ENCODE measurements at regions not wholly inside any gene's neighbourhood (a gene's known extent, or its start where the extent isn't known, plus 50 kb on each side); places are given as distances from the start of the nearest gene placed in this dataset.

DNA sequence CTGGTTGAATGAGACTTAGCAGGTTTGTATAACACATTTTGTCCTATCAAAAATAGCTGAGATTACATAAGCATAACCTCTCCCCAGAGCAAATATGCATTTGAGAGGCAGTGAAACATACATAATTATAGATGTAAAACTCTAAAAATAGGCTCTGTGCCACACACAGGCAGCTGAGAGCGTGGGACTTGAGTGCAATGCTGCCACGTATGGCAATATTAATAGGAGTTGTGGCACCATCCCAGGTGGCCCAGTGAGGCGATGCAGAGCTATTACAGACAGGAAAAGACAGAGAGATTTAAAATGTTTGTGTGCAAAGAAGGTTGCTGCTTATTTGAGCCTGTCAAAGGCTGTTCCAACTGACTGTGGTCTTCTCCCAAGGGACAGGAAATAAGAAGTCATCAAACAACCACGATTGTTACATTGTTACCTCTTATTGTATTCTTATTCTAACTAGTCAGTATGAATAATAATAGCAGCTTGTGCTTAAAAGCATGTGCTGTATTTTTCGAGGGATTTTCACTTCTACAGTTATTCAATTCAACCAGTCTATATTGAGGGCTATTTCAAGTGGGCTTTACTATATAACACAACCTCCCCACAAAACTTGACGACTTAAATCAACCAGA lies 116.5 kb downstream of the SALL1 start:
- DNase-seq: peak; percentile 50

DNA sequence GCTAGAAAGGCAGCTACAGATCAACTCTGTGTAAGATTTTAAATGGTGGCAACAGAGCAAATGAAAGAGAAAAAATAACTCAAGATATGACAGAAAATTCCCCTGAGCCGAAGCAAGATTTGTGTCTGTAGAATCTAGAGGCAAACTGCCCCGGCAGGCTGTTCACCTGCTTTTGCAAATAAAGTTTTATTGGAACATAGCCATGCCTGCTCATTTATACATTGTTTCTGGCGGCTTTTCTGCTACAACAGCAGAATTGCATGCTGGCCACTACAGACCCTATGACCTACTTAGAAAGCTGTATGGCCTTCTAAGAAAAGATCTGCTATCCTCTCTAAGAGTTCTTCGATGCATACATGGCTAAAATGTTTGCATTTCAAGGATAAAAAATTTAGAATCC lies 119.5 kb downstream of the SALL1 start:
- DNase-seq: no peak

DNA sequence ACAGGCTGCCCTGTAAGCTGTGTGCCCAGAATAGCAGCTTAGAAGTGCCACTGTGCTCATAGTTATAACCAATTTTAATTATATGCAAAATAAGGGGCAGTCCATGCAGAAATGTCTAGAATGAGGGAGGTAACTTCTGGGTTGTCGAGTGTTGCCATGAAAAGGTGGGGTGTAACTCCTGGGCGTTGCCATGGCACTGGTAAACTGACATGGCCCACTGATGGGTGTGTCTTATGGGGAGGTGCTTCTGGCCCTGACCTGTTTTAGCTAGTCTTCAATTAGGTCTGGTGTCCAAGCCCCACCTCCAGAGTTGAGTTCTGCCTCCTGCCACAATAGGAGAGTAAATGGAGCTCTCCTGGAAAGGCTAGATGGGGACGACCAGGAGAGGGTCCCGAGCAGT lies 120.6 kb downstream of the SALL1 start:
- no peak for DNase-seq

DNA sequence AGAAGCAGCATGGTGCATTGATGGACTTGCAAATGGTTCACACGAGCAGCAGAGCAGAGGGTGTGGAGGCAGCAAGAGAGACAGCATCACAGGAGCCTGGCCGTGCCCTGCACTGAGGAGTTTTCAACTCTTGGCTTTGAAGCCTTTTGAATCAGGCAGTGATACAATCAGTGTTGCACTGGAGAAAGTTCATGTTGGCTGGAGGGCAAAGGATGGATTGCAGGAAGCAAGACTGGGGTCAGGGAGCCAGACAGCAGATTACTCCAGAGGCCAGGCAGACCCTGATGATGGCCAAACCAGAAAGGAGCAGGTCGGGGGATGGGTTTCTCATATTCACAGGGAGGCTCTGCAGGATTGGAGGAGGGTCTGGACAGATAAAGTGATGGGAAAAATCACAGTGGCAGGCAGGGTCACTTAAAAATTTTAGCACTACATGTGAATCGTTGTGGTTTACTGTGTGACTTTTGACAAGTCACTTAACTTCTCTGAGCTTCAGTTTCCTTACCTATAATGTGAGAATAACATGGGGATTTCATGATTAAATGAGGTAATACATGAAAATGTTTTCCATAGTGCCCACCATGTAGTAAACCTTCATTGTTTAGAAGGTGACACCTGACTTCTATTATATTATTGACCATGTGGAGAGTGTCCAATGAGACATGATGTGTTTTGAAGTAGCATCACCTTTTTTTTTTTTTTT lies 125.3 kb downstream of the SALL1 start:
- DNase-seq: no peak

DNA sequence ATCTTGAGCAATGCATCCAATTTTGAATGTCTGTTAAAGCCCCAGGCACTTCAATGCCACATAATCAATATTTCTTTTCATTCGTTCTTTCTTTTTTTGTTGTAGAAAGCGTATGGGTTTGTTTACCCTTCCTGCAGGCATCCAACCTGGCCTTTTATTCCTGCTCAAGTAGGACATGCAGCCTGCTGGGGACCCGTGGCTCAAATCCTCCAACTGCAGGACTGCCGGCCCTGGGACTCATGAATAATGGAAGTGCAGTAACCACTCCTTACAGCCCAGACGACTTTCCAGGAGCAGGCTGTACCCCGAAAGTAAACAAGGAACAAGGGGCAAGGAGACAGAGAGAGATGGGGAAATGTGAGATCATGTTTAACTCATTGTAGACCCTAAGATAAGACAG lies 126.4 kb downstream of the SALL1 start:
- no peak for DNase-seq

DNA sequence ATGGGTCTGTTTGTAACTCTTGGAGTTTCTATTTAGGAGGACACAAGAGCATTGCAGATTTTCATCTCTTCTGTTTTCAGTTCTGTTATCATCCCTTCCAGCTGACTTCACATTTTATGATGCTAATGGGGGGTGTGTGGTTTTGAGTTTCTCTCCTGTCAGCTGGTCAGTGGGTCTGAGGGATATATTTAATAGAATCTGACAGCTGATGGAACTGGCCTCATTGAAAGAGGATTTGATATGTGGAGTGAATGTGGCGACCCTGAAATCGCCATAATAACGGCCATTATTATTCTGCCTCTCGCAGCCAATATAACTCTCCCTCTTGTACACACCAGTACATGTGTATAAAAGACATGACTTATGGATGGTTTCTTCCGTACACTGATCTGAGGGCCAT lies 128.1 kb downstream of the SALL1 start:
- DNase-seq: no peak

DNA sequence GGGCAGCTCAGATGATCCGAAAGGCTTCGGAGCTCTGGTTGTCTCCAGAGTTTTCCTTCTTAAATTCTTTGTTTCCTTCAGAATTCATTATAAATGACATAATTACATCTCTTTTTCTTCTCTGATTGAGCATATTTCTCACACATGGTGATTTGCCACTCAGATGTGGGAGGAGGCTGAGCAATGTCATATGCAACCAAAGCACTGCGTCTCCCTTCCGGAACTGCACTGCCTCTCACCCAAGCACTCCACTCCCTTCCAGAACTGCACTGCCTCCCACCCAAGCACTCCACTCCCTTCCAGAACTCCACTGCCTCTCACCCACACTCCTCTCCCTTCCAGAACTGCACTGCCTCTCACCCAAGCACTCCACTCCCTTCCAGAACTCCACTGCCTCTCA lies 131.5 kb downstream of the SALL1 start:
- no peak for DNase-seq

DNA sequence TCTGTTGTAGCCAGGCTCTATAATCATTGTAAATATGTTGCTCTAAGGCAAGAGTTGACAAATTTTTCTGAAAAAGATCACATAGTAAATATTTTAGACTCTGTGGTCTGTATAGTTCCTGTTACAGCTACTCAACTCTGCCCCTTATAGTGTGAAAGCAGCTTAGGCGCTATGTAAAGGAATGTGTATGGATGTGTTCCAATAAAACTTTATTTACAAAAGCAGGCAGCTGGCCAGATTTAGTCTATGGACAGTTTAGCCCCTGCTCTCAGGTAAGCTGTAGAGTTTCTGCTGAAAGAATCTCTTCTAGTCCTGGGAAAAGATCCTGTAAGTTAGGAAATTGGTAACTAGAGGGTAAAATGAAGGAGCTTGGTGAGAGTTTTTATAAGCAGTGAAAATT lies 133.1 kb downstream of the SALL1 start:
- DNase-seq: no peak

DNA sequence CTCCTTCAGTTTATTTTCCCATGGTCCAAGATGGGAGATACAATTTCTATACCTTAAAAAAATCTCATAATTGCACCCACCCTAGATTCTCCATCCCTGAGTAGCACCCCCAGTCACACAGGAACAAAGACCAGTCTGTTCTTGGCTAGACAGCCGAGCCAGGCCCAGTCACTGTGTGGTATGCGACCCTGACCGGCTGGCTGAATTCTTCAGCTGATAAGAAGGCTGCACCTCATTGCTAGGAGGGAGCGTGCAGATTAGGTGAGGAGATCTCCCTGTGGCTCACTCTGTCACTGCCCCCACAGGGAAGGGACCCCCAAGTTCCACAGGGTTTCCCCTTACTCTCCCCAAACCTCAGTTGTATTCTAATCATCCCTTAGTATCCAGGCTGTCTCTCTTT lies 138.7 kb downstream of the SALL1 start:
- DNase-seq: no peak

DNA sequence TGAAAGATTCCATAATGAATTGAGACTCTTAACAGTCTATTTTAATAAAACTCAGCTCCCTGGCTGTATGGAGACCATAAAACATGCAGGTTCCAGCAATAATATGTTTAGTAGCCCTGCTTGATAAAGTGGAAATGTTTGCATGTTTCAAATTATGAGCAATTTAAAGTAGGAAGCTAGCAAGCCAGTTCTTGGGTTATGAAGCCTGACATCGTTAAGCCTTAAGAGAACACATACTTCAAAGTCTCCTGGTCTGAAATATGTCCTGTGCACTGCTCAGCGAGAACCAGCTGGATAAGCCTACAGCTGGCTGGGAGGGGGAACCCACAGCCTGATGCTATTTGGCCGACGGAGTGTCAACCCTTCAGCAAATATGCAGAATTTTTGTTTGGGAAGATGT lies 140.3 kb downstream of the SALL1 start:
- no peak for DNase-seq

DNA sequence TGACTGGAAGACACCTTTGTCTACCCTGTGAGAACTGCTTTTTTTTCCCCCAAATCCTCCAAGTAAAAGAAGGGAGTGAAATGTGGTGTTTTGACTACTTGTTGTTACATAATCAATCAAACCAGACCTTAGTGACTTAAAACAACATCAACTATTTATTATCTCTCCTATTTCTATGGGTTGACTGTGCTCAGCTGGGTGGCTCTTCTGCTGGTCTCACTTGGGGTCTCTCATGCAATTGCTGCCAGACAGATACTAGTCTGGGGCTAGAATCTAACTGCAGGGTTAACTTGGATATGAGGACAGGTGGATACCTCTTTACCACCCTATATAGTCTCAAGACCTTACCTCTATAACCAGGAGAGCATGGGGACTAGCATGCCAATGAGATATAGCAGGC lies 141.3 kb downstream of the SALL1 start:
- no peak for DNase-seq

DNA sequence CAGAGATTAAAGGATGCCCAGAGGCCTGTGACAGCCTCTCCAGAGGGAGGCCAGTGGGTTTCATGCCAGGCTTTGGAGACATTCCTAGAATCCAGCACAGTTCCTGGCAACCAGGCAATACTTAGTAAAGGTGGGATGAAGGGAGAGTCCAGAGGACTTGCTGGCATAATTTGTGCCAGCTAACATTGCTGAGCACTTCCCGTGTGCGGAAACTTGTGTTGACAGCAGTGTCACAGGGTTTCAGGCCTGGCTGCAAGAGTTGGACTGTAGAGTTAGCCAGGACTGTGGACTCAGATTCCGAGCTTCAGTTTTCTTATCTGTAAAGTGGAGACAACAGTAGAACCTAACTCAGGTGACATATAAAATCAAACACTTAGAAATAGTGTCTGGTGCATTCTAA lies 141.7 kb downstream of the SALL1 start:
- DNase-seq: no peak

DNA sequence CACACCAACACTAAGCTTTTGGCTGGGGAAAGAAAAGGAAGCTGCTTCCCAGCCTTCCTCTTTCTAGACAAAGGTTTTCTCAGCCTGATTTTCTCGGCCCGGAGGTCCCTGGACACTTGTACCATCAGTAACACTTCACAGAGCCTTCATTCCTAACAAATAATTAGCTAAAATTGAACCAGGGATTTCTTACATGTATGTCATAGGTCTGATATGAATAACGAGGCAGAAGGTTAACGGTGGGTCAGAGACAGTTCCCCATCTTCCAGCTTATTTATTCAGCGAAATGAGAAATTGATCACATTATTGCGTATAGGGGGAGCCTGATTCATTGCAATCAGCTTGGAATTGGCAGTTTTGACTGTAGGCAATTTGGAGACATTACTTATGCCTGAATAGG lies 142.5 kb downstream of the SALL1 start:
- DNase-seq: no peak

DNA sequence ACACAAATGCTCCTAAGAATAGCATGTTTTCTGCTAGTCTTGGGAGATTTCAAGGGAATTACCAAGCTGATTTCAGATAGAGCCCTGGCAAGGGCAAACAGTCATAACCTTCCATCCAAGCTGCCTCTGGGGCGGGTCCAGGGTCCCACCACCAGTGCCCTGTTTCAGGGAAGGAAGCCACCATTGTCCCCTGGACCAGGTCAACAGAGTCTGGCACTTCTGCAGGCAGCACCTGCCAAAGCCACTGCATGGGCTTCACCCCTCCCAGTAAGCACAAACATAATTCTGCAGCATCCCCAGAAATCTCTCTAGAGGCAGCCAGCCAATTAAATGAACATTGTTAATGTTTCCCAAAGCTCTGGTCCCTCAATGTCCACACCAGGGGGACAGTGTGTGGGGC lies 143.0 kb downstream of the SALL1 start:
- no peak for DNase-seq

DNA sequence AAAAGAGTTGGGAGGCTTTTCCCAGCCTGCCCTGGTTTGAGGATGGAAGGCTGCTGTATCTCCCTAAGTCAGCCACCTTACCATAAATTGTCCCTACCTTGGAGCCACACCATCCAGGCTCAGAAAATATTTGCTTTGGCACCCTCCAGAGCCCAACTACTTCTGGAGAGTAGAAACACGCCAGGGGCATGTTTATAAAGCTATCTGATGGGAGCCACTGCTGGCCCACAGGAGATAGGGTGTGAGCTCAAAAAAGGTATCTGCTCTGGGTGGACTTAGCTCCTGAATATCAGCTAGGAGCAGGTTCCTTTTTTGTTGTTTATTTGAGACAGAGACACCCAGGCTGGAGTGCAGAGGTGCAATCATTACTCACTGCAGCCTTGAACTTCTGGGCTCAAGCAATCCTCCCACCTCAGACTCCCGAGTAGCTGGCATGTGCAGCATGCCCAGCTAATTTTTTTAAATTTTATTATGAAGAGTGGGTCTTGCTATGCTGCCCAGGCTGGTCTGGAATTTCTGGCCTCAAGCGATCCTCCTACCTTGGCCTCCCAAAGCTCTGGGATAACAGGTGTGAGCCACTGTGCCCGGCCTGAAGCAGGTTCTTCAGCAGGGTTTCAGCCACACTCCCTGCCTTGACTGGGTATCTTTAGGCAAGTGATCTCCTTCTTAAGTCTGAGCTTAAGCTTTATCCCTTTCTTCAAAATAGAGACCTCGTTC lies 147.1 kb downstream of the SALL1 start:
- no peak for DNase-seq

DNA sequence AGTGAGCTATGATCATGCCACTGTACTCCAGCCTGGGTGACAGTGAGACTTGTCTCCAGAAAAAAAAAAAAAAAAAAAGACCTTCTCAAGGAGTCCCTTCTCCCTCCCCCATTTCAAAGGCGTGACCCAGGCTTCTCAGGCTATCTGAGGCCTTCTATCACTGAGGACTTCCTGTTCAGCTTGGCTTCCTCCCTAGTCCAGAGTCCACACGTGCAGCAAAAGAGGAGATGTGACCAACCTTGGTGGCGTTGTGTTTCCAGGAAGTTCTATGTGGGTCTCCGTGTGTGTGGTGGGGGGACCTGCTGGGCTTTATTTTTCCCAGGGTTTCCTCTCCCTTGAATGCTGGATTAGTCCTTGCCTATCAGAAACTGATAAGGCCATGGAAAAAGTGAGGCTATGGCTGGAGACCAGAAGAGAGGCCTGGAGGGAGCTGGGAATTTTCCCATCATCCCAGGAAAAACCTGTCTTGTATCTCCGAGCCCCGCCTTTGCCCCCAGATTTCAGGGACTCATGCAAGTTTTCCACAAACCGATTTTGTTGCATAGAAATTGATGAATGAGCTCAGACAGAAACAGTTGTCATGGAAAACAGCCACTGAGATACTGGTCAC lies 148.1 kb downstream of the SALL1 start:
- DNase-seq: no peak

DNA sequence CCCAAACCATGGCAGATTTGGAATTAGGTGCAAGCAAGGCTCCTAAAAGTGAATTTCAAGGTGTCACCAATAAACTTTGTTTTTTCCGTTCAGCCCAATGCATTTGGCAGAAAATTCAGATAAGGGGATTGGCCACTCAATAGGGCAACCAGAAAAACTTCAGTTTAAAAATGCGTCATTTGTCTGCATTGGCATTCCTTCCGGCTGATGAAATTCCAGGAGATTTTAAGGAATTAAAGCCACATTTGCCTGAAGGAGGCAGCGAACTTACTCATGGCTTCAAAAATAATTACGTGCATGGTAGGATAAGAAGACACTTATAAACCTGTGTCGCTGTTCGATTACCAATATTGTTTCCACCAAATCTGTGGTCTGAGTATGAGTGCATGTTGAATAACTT lies 151.9 kb downstream of the SALL1 start:
- DNase-seq: no peak

DNA sequence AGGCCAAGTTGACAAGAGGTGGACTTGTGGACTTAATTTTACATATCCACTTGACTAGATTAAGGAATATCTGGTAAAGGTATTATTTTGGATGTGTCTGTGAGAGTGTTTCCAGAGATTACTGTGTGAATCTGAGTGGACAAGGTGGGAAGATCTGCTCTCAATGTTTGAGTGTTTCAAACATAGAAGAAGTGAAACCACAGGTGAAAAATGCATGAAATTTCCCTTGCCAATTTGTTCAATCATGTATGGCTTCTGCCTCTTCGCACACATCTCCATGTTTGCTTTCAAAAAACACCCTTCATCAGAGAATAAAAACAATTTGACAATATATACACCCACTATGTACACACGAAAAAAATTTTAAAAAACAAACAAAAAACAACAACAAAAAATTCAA lies 152.7 kb downstream of the SALL1 start:
- DNase-seq: no peak

DNA sequence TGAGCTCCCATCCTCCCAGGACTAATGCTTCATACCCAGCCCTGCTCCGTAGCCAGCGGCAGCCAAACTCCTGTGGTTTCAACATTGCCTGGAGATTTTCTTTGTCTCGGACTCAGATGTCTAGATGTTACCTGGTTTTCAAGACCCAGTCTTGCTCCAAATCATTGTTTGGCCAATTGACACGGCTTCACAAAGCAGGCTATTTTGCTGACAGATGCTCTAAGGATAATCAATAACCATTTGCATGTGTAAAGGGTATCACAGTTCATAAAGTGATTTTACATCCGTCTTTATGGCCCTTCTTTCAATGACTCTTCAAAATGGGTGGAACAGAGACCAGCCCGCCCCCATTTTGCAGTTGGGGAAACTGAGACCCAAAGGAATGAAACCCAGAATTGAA lies 153.4 kb downstream of the SALL1 start:
- no peak for DNase-seq

DNA sequence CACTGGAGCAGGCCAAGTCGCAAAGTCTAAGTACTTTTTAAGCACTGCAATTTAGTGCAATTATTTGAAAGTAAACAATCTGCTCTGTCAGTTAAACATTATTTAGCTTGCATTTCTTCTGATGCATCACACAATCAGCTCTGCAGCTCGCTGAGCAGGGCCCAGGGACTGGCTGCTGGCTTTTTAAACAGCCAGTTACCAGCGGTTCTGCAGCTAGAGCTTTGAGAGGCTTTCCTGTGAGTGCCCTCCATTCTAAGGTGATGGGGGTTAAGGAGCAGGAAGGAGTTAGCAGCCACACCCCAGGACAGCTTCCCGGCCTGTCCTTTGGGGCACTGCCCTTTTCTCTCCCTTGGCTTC lies 154.3 kb downstream of the SALL1 start:
- DNase-seq: no peak

DNA sequence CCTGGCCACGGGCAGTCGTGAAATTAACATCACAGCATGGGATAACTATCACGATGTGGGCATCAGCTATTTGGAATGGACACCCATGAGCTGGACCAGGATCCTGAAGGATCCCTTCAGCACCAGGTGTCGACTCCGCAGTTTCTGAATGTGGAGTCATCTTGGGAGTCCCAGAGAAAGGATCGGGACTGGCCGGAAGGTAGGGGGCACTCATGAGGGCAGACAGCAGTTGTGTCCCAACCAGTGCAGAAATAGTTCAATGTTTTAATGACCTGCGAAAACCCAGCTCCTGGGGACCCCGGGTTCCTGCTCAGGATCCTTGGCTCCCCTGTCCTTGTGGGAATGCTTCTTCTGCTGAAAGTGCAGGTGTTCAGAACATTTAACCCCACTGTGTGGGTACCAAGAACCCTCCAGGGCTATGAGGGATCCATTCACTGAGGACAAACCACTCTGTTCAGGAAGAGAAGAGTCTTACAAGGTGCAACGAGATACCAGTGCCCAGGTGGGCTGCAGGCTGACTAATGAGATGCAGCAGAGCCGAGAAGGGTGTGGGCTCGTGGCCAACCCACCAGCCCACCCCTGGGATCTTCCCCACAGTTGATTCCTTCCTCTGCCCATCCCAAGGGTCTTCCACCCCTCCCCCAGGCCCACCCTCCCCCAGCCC lies 154.8 kb downstream of the SALL1 start:
- DNase-seq: no peak

DNA sequence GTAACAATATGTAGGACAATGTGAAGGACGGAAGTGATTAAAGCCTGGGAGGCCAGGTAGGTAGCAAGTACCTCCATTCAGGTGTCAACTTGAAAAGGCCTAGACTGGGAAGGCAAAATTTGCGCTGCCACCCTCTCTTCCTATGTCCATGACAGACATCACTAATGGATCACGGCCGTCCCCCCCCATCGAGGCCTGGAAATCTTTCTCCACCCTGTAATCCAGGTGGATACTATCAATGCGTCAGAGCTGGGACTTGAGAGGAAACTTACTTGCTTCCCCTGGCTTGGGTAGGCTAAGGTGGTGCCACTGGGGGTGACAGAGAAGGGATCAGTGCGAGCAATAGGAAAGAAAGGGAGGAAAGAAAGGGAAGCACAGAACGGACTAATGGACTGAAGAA lies 156.1 kb downstream of the SALL1 start:
- DNase-seq: no peak

DNA sequence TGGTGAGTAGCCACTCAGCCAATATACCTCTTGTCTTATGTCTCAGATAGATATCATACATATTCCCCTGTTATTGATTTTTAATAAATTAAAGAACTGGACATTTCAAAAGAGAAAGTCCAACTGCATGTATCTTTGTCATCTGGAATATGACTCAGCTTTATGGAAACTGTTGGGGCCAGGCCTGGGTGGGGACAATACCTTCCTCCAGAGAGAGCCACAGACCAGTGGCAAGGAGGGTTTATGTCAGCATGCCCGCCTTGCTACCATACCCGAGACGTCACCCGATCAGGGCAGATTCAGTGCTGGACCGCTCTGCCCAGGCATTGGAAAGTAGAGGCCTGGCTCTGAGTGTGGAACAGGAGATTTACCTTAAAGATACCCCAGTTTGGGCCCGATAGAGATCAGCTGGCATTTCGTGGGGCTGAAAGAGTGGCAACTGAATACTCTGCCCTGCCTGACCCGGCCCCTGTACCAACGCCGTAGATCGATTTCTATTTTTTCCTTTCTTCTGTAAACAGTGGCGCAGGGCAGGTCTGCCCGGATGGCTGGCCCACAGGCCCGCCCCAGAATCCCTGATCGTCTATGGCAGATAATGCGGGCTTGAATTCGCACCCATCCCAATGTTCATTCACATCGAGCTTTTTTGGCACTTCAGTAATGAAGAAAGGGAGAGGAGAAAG lies 158.6 kb downstream of the SALL1 start:
- no peak for DNase-seq

All from NCI-H1092 treated with DMSO at 0.1 percent for 48 hours (cell line).